Ishikawa (cell line): ENCODE measurements at regions not wholly inside any gene's neighbourhood (a gene's known extent, or its start where the extent isn't known, plus 50 kb on each side); places are given as distances from the start of the nearest gene placed in this dataset.

ENCODE experiments used
- CREB1 ChIP-seq: IDR thresholded peaks from 2 replicates; pipeline ENCODE4 v1.6.1; 2012; ENCODE audit warnings: low read depth
- EP300 ChIP-seq: IDR thresholded peaks from 2 replicates; pipeline ENCODE4 v1.6.1; 2012; ENCODE audit warnings: borderline replicate concordance
- MAX ChIP-seq: IDR thresholded peaks from 2 replicates; pipeline ENCODE4 v1.6.1; 2012
- RAD21 ChIP-seq: IDR thresholded peaks from 2 replicates; pipeline ENCODE4 v1.6.1; 2012; ENCODE audit warnings: low read depth
- REST ChIP-seq: IDR thresholded peaks from 2 replicates; pipeline ENCODE4 v1.6.1; 2012; ENCODE audit warnings: low read depth, mild to moderate bottlenecking

GRCh38 chr21:34227386-34227852 is 136.4 kb upstream of the KCNE2 start:
- TF ChIP-seq EP300 (no peak), RAD21 (no peak), CREB1 (no peak), MAX (no peak), REST (no peak)
